ENCODE measurements at regions not wholly inside any gene's neighbourhood (a gene's known extent, or its start where the extent isn't known, plus 50 kb on each side); places are given as distances from the start of the nearest gene placed in this dataset.

DNA sequence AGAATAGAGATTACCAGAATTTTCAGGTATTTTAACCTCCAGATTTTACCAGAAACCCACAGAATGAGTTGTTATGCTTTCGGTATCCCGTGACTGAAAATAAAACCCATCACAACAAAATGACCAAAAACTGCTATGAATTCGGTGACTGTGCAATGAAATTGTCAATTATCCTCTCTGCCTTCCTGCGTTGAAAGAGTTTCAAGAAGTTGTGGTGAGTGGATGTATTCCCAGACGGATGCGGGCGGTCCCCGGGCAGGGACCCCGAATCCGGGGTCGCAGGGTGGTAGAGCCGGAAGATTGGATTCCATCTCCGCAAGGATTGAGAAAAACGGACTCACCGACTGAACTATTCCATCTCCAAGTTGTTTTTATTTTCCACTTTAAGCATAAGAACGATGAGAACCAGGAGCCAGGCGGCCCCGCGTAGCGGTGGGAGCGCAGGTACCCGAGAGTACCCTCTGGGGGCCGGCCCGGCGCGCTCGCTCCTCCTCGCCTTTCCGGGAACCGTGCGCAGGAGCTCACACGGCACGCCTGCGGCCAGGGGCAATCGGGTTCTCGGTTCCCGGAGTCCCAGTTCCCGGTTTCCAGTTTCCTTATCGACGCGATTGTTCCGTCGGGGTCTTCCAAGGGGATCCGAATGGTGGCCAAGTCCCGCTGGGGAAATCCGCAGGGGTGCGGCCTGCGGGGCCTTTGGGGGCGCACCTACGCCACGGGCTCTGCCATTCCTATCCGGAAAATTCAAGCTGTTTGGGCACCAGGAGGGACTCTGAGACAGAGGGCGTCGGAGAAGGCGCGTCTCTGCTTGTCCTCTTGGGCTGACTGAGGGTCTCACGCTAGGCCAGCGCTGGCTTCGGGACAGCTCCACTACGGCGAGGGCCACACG lies 104.9 kb upstream of the PRDM1 start:
- Histone ChIP-seq H3K4me3 (peak overlapping the region; percentile 40), H3K27me3 (no peaks in the 10 kb centered on the region), H3K9me3 (no peaks in the 10 kb centered on the region), H3K36me3 (no peaks in the 10 kb centered on the region)
- no peak for DNase-seq

DNA sequence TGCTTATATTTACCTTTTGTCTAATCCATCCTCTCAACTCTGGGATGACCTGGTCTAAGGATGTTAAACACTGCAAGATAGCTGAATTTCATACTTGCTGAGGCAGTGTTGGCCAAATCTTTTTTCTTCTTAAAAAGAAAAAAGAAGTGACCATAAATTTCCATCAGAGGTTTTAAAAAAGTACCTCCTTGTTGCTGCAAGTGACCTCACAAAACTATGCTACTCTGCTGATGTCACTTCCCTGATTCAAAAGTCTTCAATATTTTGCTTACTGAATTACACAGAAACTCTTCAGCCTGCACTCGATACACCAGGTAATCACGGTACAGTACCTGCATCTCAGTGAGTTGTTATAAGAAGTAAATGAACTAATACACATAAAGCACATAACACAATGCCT lies 107.2 kb upstream of the PRDM1 start:
- Histone ChIP-seq H3K9me3 (no peaks in the 10 kb centered on the region), H3K27me3 (no peaks in the 10 kb centered on the region), H3K36me3 (no peaks in the 10 kb centered on the region), H3K4me3 (no peak overlapping the region)
- DNase-seq: no peak

DNA sequence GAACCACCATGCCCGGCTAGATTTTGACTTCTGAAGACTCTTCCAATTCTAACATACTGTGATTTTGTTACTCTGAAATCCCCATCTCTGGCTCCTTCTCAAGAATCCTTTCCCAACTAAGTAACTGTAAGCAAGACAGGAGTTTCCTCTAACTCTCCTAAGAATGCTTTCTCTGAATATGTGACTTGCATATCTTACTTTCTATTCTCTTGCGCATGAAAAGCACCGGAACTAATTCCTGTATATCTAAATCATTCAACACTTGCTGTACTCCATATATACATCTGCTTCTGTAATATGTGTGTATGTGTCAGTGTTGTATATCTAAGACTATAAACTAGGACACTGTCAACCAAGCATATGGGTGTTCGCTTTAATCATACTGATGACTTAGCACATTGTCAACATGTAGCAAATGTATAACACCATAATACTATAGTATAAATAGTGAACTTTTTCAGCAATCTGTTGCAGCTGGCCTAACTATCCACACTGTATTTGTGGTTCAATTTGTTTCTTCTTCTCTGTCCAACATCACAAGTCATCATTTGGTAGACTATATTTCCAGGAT lies 108.1 kb upstream of the PRDM1 start:
- no peak for DNase-seq
- Histone ChIP-seq H3K36me3 (no peaks in the 10 kb centered on the region), H3K4me3 (no peak overlapping the region), H3K27me3 (no peaks in the 10 kb centered on the region), H3K9me3 (0 out of 2 replicates have a peak, but pooled peaks cover 2% of the 10 kb centered on the region)

DNA sequence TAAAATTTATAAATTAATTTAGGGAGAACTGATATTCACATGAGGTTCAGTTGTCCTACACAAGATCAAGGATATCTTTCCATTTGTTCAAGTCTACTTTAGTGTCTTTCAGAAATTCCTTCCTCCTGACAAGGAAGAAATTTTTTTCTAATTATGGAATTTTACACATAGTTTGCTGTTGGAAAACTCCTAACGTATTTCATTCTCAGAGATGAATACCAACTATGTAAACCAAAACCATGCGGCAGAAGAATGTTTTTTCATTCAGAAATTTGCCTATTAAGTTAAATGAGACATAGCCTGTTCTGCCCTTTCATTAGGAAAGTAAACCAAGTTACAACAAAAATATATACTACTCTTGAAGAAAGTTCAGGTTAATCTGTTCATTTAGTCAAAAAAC lies 111.2 kb upstream of the PRDM1 start:
- no peaks in the 10 kb centered on the region for H3K36me3 ChIP-seq
- no peaks in the 10 kb centered on the region for H3K27me3 ChIP-seq
- H3K4me3 ChIP-seq: no peak overlapping the region
- H3K9me3 ChIP-seq: peaks cover 9% of the 10 kb centered on the region
- no peak for DNase-seq

DNA sequence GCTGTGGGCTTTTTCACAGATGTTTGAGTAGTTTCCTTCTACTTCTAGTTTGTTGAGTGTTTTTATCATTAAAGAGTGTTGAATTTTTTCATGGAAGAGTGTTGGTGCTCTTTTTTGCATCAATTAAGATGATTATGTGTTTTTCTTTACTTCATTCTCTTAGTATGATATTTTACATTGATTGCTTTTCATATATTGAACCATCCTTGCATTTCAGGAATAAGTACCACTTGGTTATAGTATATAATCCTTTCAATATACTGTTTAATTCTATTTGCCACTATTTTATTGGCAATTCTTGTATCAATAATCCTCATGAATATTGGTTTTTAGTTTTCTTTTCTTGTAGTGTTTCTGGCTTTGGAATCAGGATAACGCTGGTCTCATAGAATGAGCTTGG lies 113.7 kb upstream of the PRDM1 start:
- Histone ChIP-seq H3K9me3 (peaks cover 9% of the 10 kb centered on the region), H3K27me3 (no peaks in the 10 kb centered on the region), H3K36me3 (no peaks in the 10 kb centered on the region), H3K4me3 (no peak overlapping the region)
- DNase-seq: no peak

DNA sequence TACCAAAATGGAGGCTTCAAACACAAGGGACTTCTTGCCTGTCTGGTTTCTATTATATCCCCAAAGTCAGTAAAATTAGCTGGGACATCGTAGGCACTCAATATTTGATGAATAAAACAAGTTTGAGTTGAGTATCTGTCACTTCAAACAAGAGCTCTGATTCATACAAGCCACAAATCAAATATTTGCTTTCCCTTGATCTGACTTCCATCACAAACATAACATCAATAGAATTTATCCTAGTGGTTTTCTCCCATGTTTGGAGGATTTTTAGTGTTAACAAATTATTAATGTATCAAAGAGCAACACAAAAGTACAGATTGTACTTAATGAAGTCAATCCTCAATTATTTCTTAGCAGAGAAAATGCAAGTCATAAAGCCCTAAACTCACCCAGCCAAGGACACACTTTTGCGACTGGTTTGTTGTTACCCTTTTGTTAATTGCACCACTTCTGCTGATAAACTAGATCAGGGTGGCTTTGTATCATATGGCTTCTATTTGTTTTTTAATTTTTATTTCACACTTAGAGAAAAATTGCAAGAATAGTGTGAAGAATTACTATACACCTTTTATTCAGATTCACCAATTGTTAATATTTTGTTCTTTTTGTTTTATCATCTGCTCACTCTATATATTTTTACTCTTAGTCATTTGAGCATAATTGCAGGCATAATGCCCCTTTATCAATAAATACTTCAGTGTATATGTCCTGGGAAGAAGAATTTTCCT lies 117.4 kb upstream of the PRDM1 start:
- no peaks in the 10 kb centered on the region for H3K27me3 ChIP-seq
- no peaks in the 10 kb centered on the region for H3K36me3 ChIP-seq
- H3K4me3 ChIP-seq: no peak overlapping the region
- DNase-seq: no peak
- peaks cover 9% of the 10 kb centered on the region for H3K9me3 ChIP-seq

DNA sequence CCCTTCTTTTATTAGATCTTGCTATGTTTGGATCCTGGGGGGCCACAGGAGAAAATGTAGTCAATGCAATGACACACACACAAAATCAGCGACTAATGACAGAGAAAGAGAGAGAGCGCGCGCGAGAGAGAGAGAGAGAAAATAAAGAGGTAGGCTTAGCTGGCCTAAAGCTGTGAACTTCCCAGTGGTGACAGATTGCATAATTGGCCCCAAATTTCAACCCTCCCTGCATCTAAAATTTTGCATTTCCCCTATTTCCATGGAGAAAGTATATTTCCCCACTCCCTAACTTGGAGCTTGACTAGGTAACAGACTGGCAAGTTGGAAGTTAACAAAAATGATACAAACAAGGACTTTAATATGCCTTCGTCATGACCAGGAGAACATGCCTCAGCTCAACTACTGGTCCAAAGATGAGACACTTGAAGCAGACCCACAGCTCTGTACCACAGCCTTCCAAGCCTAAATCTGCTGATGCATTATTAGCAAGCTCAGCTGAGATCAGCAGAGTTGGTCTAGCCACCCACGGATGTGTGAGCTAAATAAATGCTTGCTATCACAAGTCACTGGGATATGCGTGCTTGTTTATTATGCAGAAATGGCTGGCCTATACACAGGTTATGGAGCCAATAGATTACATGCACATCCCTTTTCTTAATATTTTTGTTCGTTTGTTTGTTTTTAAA lies 118.1 kb upstream of the PRDM1 start:
- no peak for DNase-seq

DNA sequence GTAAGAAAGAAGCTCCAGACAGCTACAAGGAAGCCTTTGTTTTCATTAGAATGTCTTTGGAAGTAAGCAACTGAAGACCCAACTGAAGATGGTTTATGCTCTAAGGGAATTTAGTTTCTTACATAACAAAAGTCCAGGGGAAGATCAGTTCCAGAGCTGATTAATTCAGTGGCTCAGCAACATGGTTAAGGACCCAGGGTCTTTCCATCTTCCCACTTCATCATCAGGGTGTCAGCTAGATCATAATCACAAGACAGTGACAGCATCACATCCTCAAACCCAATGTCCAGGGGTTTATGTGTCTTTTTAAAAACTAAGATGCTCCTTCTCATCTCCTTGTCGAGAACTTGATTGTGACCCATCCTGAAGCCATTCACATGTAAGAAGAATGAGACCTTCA lies 119.7 kb upstream of the PRDM1 start:
- DNase-seq: no peak
- H3K36me3 ChIP-seq: no peaks in the 10 kb centered on the region

More for the DNA sequence above, 118.1 kb upstream of the PRDM1 start:
- Histone ChIP-seq H3K9me3 (peaks cover 7% of the 10 kb centered on the region), H3K4me3 (no peak overlapping the region), H3K27me3 (no peaks in the 10 kb centered on the region), H3K36me3 (no peaks in the 10 kb centered on the region)

DNA sequence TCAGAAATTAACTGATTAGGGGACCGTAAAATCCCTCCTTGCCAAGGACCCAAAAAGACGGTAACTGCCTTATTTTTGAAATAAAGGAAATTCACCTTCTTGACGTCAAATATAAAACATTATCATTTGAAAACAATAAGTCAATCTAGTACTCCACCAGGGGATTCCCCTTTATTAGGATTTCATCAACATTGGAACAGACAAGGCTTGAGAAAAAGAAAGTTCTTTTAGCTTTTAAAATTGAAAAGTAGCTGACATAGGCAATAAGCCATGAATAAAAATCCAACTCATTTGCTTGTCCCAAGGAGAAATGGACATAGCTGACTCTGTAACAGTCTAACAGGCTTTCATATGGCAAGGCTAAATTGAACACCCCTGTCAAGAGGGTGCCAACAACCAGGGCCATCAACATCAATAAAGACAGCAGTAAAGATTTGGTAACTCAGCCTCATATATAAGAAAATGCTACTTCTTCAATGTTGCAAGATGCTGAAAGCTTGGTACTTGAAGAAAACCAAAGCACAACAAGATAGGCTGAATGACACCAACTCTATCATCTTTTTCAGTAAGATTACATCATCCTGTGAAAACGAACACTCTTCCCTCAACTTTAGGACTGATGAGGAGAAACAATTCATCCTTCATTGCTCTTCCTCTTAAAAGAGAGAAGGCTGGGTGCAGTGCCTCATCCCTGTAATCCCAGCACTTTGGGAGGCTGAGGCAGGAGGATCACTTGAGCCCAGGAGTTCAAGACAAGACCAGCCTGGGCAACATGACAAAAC lies 121.0 kb upstream of the PRDM1 start:
- Histone ChIP-seq H3K27me3 (no peaks in the 10 kb centered on the region), H3K9me3 (no peaks in the 10 kb centered on the region), H3K36me3 (no peaks in the 10 kb centered on the region), H3K4me3 (no peak overlapping the region)
- no peak for DNase-seq

More for the DNA sequence above, 119.7 kb upstream of the PRDM1 start:
- Histone ChIP-seq H3K27me3 (no peaks in the 10 kb centered on the region), H3K4me3 (no peak overlapping the region), H3K9me3 (no peaks in the 10 kb centered on the region)

DNA sequence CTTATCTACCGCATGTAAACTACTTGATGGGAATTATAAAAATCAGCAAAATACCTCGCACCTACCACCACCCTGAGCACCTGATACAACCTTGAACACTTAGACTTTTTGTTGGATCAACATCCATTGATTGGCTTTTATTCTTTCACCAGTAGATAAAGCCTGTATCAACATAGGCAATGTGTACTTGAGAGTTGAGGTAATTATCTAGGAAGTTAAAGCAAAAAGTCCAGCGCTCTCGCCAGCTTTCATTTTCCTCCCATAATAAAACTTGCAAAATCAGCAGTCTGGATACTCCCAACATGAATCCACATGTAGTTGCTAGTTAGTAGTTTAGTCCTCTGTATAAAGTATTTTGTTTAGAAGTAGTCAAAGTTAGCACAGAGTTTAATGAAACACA lies 132.0 kb upstream of the PRDM1 start:
- H3K27me3 ChIP-seq: no peaks in the 10 kb centered on the region
- H3K4me3 ChIP-seq: no peak overlapping the region
- no peak for DNase-seq
- H3K36me3 ChIP-seq: no peaks in the 10 kb centered on the region
- H3K9me3 ChIP-seq: no peaks in the 10 kb centered on the region

DNA sequence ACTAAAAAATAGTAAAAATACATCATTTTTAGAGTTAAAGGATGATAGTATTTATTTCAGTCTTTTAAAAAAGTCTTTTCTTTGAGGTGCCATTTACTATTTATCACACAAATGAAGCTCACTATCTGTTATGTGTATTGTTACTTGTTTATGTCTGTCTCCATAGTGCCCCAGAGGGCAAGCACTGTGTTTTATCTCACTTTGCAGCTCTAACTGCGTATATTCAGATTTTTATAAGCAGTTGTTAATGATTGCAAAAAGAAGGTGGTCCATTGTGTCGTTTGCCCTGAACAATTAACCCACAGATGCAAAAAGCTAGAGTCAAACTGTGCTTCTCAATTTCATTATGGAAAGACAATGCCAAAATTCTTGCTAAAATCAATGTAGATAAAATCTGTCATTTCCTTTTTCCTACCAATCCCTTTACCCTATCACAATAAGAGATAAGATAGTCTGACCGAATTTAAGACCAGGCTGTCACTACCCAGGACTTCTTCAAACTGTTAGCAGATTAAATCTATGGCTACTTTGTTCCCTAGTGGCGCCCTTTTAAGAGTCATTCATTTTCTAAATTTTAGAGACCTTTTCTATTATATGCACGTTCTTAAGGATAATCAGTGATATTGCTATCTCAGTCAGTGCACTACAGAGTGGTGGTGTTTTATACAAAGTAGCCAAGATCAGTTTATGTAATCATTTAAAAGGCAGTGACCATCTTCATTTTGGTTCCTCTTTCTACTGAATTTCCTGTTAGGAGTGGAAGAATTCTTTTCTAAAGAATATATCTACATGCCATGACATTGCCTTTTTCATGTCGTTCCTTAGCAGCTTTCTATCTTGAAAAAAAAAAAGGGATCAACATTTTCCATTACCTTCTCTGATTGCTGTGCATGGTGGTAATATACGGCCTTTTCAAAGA lies 133.1 kb upstream of the PRDM1 start:
- Histone ChIP-seq H3K36me3 (no peaks in the 10 kb centered on the region), H3K9me3 (no peaks in the 10 kb centered on the region), H3K27me3 (no peaks in the 10 kb centered on the region), H3K4me3 (no peak overlapping the region)
- DNase-seq: no peak

DNA sequence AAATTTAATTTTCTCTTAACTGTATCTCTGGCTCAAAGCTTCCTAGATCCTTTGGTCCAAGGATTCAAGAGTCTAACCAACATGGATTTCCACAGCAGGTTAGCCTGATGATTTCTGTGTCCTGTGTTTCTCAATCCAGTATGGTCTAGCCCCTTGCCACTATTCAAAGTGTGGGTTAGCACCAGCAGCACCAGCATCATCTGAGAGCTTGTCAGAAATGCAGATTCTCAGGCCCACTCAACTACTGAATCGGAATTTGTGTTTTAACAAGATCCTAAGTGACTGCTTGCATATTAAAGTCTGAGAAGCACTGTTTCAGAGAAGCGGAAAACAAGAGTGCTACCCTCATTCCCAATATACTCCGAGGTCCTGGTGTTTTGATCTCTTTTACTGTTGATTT lies 133.8 kb upstream of the PRDM1 start:
- H3K4me3 ChIP-seq: no peak overlapping the region
- H3K9me3 ChIP-seq: no peaks in the 10 kb centered on the region
- no peaks in the 10 kb centered on the region for H3K36me3 ChIP-seq
- H3K27me3 ChIP-seq: no peaks in the 10 kb centered on the region
- DNase-seq: no peak

DNA sequence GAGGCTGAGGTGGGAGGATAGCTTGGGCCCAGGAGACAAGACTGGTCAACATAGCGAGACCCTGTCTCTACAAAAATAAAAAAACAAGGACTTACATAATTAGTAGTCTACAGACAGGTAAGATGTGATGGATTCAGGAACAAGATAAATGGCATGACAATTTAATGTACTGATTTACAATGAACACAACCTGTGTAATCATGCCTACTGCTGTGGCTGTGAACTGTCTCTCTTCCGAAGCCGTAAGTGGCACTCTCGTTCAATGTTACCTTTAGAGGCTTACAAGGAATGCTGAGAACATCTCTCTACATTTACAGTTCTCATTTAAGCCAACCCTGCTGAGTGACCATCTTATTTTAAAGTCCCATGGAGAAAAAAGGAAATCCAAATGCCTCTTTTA lies 134.8 kb upstream of the PRDM1 start:
- Histone ChIP-seq H3K27me3 (no peaks in the 10 kb centered on the region), H3K9me3 (no peaks in the 10 kb centered on the region), H3K36me3 (no peaks in the 10 kb centered on the region), H3K4me3 (no peak overlapping the region)
- DNase-seq: no peak

DNA sequence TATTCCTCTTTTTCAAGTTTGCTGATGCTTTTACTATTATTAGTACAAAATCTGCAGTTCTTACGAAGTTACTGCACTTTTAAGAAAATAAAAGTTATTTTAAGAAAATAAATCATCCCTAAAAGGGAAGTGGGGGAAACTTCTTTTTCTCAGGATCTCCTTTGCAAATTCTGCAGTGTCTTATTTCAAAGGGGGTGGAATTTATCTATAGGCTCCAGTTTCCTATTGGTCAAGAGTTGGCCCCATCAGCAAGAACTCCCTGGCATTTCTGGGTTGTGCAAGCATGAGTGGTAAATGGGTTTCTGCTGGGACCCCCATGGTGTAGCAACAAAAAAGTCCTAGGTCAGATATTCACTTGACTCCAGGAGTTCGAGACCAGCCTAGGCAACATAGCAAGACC lies 136.3 kb upstream of the PRDM1 start:
- no peaks in the 10 kb centered on the region for H3K36me3 ChIP-seq
- no peaks in the 10 kb centered on the region for H3K27me3 ChIP-seq
- no peaks in the 10 kb centered on the region for H3K9me3 ChIP-seq
- DNase-seq: no peak
- H3K4me3 ChIP-seq: no peak overlapping the region

DNA sequence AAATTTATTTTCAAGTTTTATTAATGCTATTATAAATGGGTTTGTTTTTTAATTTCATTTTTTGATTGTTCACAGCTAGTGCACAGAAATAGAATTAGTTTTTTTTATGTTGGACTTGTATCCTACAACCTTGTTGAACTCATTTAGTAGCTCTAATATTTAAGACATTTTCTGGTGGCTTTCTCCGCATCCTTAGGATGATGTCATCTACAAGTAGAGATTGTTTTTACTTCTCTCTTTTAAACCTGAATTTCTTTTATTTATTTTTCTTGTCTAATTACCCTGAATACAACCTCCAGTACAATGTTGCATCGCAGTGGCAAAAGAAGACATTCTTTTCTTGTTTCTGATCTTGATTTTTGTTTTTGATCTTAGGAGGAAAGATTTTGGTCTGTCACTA lies 142.6 kb upstream of the PRDM1 start:
- Histone ChIP-seq H3K9me3 (no peaks in the 10 kb centered on the region), H3K36me3 (no peaks in the 10 kb centered on the region), H3K4me3 (no peak overlapping the region), H3K27me3 (no peaks in the 10 kb centered on the region)
- DNase-seq: no peak
